Body of pancreas (tissue), 4 donors: ENCODE measurements at regions not wholly inside any gene's neighbourhood (a gene's known extent, or its start where the extent isn't known, plus 50 kb on each side); places are given as distances from the start of the nearest gene placed in this dataset.

Experiments
- POLR2A ChIP-seq, 3 donors: fragments of 450-650 bp; IDR thresholded peaks; one replicate each; pipeline ENCODE4 v1.6.1; 2016; ENCODE audit warnings: antibody characterized with exemption in 3 of 3, mild to moderate bottlenecking in 2 of 3
- TF ChIP-seq, protein P1 (sequence below), 7 experiments: fragments of 450-650 bp in 4 of 7; fragments of 200-600 bp in 3 of 7; sonication (generic) in 3 of 7; IDR thresholded peaks; one replicate each; pipeline ENCODE4 v1.5.1; 2016 to 2019; ENCODE audit warnings: antibody characterized with exemption in 7 of 7

DNA sequence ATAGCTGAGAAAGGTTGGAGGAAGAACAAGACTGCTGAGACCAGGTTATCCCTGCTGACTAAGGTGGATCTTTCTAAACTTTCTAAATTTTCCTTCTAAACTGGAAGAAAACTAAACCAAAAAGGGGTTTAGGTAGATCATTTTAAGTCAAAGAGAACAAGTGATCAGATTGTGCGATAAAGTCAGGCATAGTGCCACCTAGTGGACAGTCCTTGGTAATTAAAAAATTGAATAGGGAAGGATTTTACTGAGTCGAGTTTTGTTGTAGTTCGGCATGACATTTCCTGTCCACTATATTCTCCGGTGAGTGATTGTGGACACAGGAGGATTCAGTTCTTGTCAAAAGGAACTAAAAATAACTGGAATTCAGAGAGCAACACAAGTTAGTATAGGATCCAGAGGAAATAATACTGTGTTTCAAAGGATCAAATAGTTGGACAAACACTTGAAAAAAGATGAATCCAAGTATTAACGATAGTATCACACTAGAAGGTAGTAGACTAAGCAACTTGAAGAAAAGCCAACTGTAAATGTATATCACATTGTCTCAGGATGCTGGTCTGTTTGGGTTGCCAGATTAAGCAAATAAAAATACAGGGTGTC lies 1236.4 kb downstream of the FAM181B start:
- TF ChIP-seq, protein P1, sequence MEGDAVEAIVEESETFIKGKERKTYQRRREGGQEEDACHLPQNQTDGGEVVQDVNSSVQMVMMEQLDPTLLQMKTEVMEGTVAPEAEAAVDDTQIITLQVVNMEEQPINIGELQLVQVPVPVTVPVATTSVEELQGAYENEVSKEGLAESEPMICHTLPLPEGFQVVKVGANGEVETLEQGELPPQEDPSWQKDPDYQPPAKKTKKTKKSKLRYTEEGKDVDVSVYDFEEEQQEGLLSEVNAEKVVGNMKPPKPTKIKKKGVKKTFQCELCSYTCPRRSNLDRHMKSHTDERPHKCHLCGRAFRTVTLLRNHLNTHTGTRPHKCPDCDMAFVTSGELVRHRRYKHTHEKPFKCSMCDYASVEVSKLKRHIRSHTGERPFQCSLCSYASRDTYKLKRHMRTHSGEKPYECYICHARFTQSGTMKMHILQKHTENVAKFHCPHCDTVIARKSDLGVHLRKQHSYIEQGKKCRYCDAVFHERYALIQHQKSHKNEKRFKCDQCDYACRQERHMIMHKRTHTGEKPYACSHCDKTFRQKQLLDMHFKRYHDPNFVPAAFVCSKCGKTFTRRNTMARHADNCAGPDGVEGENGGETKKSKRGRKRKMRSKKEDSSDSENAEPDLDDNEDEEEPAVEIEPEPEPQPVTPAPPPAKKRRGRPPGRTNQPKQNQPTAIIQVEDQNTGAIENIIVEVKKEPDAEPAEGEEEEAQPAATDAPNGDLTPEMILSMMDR (IDR thresholded peaks at IDR 0.05) = peak; percentile 27 to 58 (median 48)
- no peak for TF ChIP-seq POLR2A (IDR thresholded peaks at IDR 0.05)
